GM18517 (cell line): ENCODE measurements at regions not wholly inside any gene's neighbourhood (a gene's known extent, or its start where the extent isn't known, plus 50 kb on each side); places are given as distances from the start of the nearest gene placed in this dataset.
"Not testable (repeated sequence)": the region's sequence is repeated elsewhere in the genome, so short reads cannot be mapped to it uniquely, and the experiment has no call there.

ENCODE experiments used
- ATAC-seq: cut with Tn5 transposase; IDR thresholded peaks from one replicate; pipeline ENCODE4 v1.9.1; 2021; ENCODE audit warnings: mild to moderate bottlenecking, moderate library complexity; ENCODE audit not compliant: unreplicated experiment

- no peak for ATAC-seq
These were observed 408.7 kb upstream of the TCF4 start for GRCh38 chr18:55996717-55997116.

- no peak for ATAC-seq
These were observed 402.2 kb upstream of the TCF4 start for GRCh38 chr18:55990186-55990585.

GRCh38 chr18:55988537-55988936 is 400.5 kb upstream of the TCF4 start:
- ATAC-seq = no peak

- ATAC-seq = no peak
These were observed 395.4 kb upstream of the TCF4 start for GRCh38 chr18:55983433-55983832.

GRCh38 chr18:55982992-55983391 is 395.0 kb upstream of the TCF4 start:
- ATAC-seq = no peak

GRCh38 chr18:55981712-55982475 is 393.9 kb upstream of the TCF4 start:
- ATAC-seq = no peak

GRCh38 chr18:55974521-55974920 is 386.5 kb upstream of the TCF4 start:
- no peak for ATAC-seq

GRCh38 chr18:55968550-55968949 is 380.6 kb upstream of the TCF4 start:
- ATAC-seq = no peak

GRCh38 chr18:55967019-55967418 is 379.0 kb upstream of the TCF4 start:
- no peak for ATAC-seq

- no peak for ATAC-seq
These were observed 376.2 kb upstream of the TCF4 start for GRCh38 chr18:55964171-55964570.

GRCh38 chr18:55953326-55953725 is 365.3 kb upstream of the TCF4 start:
- no peak for ATAC-seq

GRCh38 chr18:55951738-55952137 is 363.7 kb upstream of the TCF4 start:
- ATAC-seq = not testable (repeated sequence)

- ATAC-seq = no peak
These were observed 362.6 kb upstream of the TCF4 start for GRCh38 chr18:55950379-55951166.

GRCh38 chr18:55934821-55935220 is 346.8 kb upstream of the TCF4 start:
- ATAC-seq = no peak

- ATAC-seq = no peak
These were observed 344.7 kb upstream of the TCF4 start for GRCh38 chr18:55932675-55933074.

- ATAC-seq = no peak
These were observed 339.8 kb upstream of the TCF4 start for GRCh38 chr18:55927831-55928230.

GRCh38 chr18:55925772-55926171 is 337.8 kb upstream of the TCF4 start:
- no peak for ATAC-seq

GRCh38 chr18:55920063-55920462 is 332.1 kb upstream of the TCF4 start:
- ATAC-seq = no peak

GRCh38 chr18:55918444-55918843 is 330.5 kb upstream of the TCF4 start:
- ATAC-seq = no peak

- ATAC-seq = no peak
These were observed 324.9 kb upstream of the TCF4 start for GRCh38 chr18:55912919-55913318.

- no peak for ATAC-seq
These were observed 324.1 kb upstream of the TCF4 start for GRCh38 chr18:55912071-55912470.

GRCh38 chr18:55910296-55910695 is 322.3 kb upstream of the TCF4 start:
- no peak for ATAC-seq
